ENCODE measurements at regions not wholly inside any gene's neighbourhood (a gene's known extent, or its start where the extent isn't known, plus 50 kb on each side); places are given as distances from the start of the nearest gene placed in this dataset.

DNA sequence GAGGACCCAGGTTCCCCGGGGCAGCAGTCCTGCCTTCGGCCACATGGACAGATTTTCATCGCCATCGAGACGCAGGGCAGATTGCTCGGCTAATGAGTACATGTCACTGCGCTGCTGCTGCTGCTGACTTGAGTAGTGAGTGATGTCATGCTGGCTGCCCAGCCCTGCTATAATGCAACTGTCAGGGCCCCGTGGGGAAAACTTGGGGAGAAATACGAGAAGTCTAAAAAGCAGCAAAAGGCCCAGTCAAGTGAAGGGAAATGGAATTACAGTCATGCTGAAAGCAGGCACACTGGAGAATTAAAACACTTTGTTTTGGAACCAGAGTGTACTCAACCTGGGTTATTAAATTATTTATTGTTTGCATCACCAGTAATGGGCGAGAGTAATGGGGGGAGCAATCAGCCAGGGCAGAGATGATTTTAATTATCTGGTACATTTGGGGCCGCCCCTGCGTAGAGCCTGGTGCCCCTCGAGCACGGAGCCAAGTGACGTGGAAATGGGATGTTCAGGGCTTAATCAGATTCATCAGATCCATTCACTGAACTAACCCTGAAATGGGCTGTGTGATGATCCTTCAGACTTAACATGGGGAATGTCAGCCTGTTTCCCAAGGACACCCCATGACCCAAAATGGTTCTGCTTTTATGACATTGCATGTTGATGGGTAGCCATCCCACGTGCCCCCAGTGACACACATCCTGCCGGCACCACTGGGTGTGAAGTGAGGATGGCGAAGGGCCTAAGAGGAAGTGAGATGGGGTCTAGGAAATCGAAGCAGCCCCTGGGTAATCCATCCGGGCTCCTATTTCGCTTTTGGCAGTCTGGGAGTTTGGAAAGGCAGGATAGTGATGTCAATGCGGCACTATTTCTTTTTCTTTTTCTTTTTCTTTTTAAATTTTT is 241.6 kb upstream of the CADM1 start:
- no peak for DNase-seq (ENCODE audit: low spot score)
- Histone ChIP-seq H3K36me3 (ENCODE audit: control insufficient read depth in 4 of 4, insufficient read depth in 3 of 4, low read depth in 1 of 4, low read length in 3 of 4) (no peaks in the 10 kb centered on the region), H3K27ac (ENCODE audit: low read depth in 1 of 2, low read length in 2 of 2) (no peak overlapping the region), H3K9ac (ENCODE audit: low read depth in 1 of 2, low read length in 2 of 2) (no peak overlapping the region), H3K4me3 (ENCODE audit: low read depth in 1 of 3, low read length in 3 of 3) (no peak overlapping the region), H3K27me3 (ENCODE audit: control insufficient read depth in 4 of 4, insufficient read depth in 4 of 4, low read length in 3 of 4) (peaks cover 0 to 8% (median 0%) of the 10 kb centered on the region in 4 donors), H3K9me3 (ENCODE audit: control insufficient read depth in 4 of 4, low read length in 3 of 4) (no peaks in the 10 kb centered on the region), H3K4me1 (ENCODE audit: control insufficient read depth in 4 of 4, insufficient read depth in 4 of 4, low read length in 3 of 4) (no peaks in the 10 kb centered on the region)
- TF ChIP-seq RXRA (IDR thresholded peaks at IDR 0.05) (no peak), FOXA2 (IDR thresholded peaks at IDR 0.05) (no peak), JUND (IDR thresholded peaks at IDR 0.05) (no peak), REST (IDR thresholded peaks at IDR 0.05) (no peak), CTCF (IDR thresholded peaks at IDR 0.05; ENCODE audit: low read depth, low read length, missing input control) (no peak), EGR1 (IDR thresholded peaks at IDR 0.05; ENCODE audit: low read depth in 2 of 2) (no peak)
- WGBS, result 87% methylated on average over 22 of the region's 22 CpGs

DNA sequence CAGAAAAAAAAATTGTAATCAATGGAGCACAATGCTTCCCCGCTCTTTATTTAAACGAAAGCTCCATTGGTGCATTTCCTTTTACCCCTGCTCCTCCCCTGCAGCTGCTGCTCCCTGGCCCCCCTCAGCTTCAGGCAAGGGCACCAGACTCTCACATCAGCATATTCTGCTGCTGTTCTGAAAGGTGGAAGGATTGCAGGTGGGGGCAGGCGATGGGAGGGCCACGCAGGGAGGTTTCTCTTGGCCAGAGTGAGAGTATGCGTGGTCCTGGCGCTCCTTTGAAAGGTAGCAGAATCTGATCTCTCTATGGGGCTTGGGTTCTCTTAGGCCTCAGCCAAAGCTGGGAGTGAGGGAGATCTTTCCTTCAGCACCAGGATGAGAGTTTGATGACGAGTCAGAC is 240.9 kb upstream of the CADM1 start:
- 76% methylated on average over 7 of the region's 7 CpGs for WGBS
- Histone ChIP-seq H3K9ac (ENCODE audit: low read depth in 1 of 2, low read length in 2 of 2) (no peak overlapping the region), H3K36me3 (ENCODE audit: control insufficient read depth in 4 of 4, insufficient read depth in 3 of 4, low read depth in 1 of 4, low read length in 3 of 4) (no peaks in the 10 kb centered on the region), H3K9me3 (ENCODE audit: control insufficient read depth in 4 of 4, low read length in 3 of 4) (no peaks in the 10 kb centered on the region), H3K4me1 (ENCODE audit: control insufficient read depth in 4 of 4, insufficient read depth in 4 of 4, low read length in 3 of 4) (no peaks in the 10 kb centered on the region), H3K4me3 (ENCODE audit: low read depth in 1 of 3, low read length in 3 of 3) (no peak overlapping the region), H3K27ac (ENCODE audit: low read depth in 1 of 2, low read length in 2 of 2) (no peak overlapping the region), H3K27me3 (ENCODE audit: control insufficient read depth in 4 of 4, insufficient read depth in 4 of 4, low read length in 3 of 4) (peaks cover 0 to 8% (median 0%) of the 10 kb centered on the region in 4 donors)
- no peak for TF ChIP-seq RAD21 (IDR thresholded peaks at IDR 0.05)
- no peak for TF ChIP-seq REST (IDR thresholded peaks at IDR 0.05)
- TF ChIP-seq JUND (IDR thresholded peaks at IDR 0.05), result no peak
- no peak for TF ChIP-seq RXRA (IDR thresholded peaks at IDR 0.05)
- TF ChIP-seq TAF1 (conservative IDR thresholded peaks at IDR 0.05), result no peak
- no peak for TF ChIP-seq GABPA (IDR thresholded peaks at IDR 0.05 in 1 of 2, conservative IDR thresholded peaks at IDR 0.05 in 1 of 2)
- no peak for TF ChIP-seq HNF4A (conservative IDR thresholded peaks at IDR 0.05)
- TF ChIP-seq HNF4G (IDR thresholded peaks at IDR 0.05), result no peak
- TF ChIP-seq, protein P1, sequence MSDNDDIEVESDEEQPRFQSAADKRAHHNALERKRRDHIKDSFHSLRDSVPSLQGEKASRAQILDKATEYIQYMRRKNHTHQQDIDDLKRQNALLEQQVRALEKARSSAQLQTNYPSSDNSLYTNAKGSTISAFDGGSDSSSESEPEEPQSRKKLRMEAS (IDR thresholded peaks at IDR 0.05), result no peak
- TF ChIP-seq FOXA2 (IDR thresholded peaks at IDR 0.05), result no peak
- no peak for TF ChIP-seq FOXA1 (IDR thresholded peaks at IDR 0.05)
- TF ChIP-seq EGR1 (IDR thresholded peaks at IDR 0.05; ENCODE audit: low read depth in 2 of 2), result no peak
- TF ChIP-seq YY1 (IDR thresholded peaks at IDR 0.05), result no peak
- TF ChIP-seq NR2F2 (IDR thresholded peaks at IDR 0.05), result no peak
- TF ChIP-seq SP1 (IDR thresholded peaks at IDR 0.05), result no peak
- TF ChIP-seq, protein P2, sequence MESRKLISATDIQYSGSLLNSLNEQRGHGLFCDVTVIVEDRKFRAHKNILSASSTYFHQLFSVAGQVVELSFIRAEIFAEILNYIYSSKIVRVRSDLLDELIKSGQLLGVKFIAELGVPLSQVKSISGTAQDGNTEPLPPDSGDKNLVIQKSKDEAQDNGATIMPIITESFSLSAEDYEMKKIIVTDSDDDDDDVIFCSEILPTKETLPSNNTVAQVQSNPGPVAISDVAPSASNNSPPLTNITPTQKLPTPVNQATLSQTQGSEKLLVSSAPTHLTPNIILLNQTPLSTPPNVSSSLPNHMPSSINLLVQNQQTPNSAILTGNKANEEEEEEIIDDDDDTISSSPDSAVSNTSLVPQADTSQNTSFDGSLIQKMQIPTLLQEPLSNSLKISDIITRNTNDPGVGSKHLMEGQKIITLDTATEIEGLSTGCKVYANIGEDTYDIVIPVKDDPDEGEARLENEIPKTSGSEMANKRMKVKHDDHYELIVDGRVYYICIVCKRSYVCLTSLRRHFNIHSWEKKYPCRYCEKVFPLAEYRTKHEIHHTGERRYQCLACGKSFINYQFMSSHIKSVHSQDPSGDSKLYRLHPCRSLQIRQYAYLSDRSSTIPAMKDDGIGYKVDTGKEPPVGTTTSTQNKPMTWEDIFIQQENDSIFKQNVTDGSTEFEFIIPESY (IDR thresholded peaks at IDR 0.05), result no peak
- no peak for TF ChIP-seq CTCF (IDR thresholded peaks at IDR 0.05; ENCODE audit: low read depth, low read length, missing input control)
- DNase-seq (ENCODE audit: low spot score), result no peak
